ENCODE measurements at regions not wholly inside any gene's neighbourhood (a gene's known extent, or its start where the extent isn't known, plus 50 kb on each side); places are given as distances from the start of the nearest gene placed in this dataset.

- DNase-seq: no peak
These were observed 791.7 kb upstream of the PHF14 start for GRCh38 chr7:10181996-10182395.

DNA sequence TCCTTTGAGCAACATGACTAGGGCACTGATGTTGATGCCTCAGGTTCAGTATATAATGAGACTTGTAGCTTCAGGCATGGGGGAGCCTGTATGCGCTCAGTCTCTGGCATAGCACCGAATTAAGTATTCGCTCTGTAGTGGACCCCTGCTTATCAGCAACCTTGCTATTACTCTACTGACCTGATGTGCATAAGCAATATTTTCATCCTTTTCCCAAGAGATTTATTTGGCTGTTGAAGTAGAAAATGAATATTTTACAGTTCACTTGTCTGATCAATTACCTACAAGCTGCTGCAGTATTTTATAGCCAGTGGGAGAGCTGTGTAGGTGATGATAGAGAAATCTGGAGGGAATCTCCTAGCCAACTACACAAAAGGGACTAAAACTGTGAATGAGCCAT, 781.6 kb upstream of the PHF14 start:
- DNase-seq: no peak

GRCh38 chr7:10205696-10206095, 768.0 kb upstream of the PHF14 start:
- no peak for DNase-seq

- no peak for DNase-seq
These were observed 763.7 kb upstream of the PHF14 start for GRCh38 chr7:10210000-10210399.

DNA sequence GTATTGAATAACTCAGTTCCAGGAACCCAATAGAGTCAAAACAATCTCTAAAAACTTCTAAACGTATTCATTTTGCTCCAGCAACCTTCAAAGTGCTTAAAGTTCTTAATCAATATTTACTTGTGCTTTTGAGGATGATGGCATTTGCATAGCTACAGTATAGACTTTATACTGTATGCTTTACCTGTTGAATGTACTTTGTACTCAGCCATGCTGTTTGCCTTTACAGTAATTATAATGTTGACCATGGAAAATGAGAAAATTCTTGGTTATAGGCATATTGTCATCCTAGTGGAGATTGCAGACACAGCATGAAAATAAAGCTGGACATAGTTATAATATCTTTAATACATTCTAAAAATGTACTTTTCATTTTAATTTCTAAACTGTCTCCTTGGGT, 762.7 kb upstream of the PHF14 start:
- DNase-seq: no peak

GRCh38 chr7:10211861-10212260, 761.8 kb upstream of the PHF14 start:
- DNase-seq: no peak

- no peak for DNase-seq
These were observed 761.0 kb upstream of the PHF14 start for GRCh38 chr7:10212649-10213048.

GRCh38 chr7:10216462-10216861, 757.2 kb upstream of the PHF14 start:
- no peak for DNase-seq

GRCh38 chr7:10221084-10221483, 752.6 kb upstream of the PHF14 start:
- DNase-seq: no peak

GRCh38 chr7:10222976-10223375, 750.7 kb upstream of the PHF14 start:
- DNase-seq: no peak

DNA sequence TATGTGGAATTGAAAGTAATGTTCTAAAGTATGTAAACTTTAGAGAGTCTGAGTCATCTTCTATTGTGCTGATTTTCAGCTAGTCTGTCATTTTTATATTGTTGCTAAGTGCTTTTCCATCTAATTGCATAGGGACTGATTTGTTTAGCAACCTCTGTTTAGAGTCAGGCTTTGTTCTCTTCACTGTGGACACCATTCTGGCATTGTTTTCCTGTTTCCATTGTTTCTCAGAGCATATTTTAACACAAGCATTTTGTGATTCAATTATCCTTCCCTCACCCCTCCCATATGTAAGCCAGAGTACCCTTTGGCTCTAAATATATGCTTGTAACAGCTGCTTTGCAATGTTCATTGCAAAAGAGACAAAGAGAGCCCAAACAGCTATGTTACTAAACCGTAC, 748.4 kb upstream of the PHF14 start:
- peak; percentile 6 for DNase-seq

- peak; percentile 68 for DNase-seq
These were observed 736.4 kb upstream of the PHF14 start for GRCh38 chr7:10237306-10237705.

GRCh38 chr7:10238641-10239040, 735.0 kb upstream of the PHF14 start:
- no peak for DNase-seq

GRCh38 chr7:10239695-10240345, 733.9 kb upstream of the PHF14 start:
- no peak for DNase-seq

DNA sequence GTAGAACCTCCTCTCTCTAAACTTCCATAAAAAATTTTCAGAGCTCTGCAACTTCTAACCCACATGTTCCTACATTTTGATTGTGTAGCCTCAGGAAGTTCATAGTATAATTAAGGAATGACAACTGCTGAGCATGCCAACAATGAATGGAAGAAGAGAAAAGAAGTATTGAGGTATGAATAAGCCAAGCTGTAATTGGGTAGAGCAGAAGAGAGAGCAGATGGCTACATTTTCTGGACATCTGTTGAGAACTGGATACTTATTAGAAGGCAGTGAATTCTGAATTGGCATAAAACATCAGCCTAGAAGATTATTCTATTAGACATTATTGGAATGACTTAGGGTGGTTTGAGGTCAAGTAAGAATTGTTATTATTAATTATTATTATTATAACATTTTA, 728.3 kb upstream of the PHF14 start:
- no peak for DNase-seq

DNA sequence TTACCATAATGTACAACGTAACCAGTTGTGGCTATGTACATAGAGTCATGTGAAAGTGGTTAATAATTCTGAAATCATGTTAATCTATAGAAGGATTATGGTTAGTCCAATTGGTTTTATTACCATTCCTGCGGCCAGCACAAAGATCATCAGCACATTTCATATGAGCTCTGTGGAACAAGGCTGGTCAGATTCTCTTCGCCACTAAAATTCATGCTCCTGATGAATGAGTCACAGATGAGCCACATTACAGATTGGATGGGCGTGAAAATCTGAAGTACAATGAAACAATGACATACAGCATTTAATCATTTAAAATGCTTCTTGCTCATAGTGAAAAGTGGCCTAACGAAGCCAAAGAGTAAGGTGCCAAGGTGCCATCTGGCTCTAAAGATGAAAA, 716.2 kb upstream of the PHF14 start:
- DNase-seq: no peak

DNA sequence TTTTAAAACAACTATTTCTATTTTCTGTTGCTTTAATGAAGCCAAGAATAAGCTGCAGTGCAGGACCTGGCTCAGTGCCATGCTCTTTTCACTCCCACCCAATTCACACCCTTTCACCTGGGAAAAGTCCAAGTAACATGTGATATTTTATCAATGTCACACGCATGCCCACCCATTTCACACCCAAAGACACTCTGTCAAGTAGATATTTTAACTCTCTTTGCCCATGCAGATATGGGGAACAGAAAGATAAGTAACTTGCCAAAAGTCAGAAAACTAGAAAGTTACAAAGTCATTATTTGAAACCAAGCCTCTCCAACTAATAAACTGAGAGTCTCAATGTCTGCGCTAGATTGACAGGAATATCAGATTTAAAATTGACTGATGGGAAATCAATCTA, 706.7 kb upstream of the PHF14 start:
- DNase-seq: no peak

GRCh38 chr7:10268034-10268433, 705.6 kb upstream of the PHF14 start:
- DNase-seq: no peak

GRCh38 chr7:10282909-10283308, 690.8 kb upstream of the PHF14 start:
- no peak for DNase-seq

GRCh38 chr7:10284001-10284400, 689.7 kb upstream of the PHF14 start:
- no peak for DNase-seq

GRCh38 chr7:10299384-10299783, 674.3 kb upstream of the PHF14 start:
- DNase-seq: no peak

- DNase-seq: no peak
These were observed 673.1 kb upstream of the PHF14 start for GRCh38 chr7:10300577-10300976.

DNA sequence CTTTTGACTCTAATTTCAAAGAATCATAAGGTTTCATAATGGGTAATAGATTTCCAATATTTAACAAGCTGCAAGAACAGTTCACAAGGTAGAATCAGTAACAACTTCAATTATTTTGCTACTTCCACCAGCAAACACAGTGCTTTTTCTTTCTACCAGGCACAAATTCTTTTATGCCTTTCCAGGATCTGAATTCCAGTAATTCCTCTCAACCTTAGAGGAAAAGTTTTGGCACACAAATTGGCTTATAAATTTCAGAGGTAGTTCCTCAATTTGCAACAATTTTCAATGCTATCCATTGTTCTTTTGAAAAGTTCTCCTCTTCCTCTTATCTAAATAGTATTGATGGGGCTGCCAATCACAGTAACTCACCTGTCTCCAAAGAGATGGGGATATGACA, 665.4 kb upstream of the PHF14 start:
- no peak for DNase-seq

DNA sequence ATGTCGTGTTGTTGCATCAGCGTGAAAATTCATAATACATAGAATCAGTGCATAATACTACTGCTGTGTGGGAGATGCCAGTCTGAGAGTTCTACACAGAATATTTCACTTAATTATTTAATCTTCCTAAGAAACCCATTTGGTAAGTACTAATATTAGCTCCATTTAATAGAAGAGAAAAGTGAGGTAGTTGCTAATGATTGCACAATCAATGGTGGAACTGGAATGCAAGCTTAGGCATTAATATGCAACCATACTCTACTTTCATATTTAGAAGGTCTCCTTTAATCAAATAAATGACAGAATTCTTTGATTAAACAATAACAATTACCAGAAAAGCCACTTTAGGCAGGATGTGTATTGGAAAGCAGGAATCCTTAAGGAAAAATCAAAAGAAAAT, 660.7 kb upstream of the PHF14 start:
- no peak for DNase-seq

- no peak for DNase-seq
These were observed 657.8 kb upstream of the PHF14 start for GRCh38 chr7:10315881-10316280.

All from fibroblast of skin of scalp (primary cell).